WTC11 (cell line): ENCODE measurements at regions not wholly inside any gene's neighbourhood (a gene's known extent, or its start where the extent isn't known, plus 50 kb on each side); places are given as distances from the start of the nearest gene placed in this dataset.

Experiments
- MLX ChIP-seq: sonication (generic); formaldehyde crosslinking; IDR thresholded peaks from 2 replicates; pipeline ENCODE4 v1.8.1; 2023; ENCODE audit warnings: mild to moderate bottlenecking, missing genetic modification reagents, moderate library complexity
- USF2 ChIP-seq: sonication (generic); formaldehyde crosslinking; IDR thresholded peaks from 2 replicates; pipeline ENCODE4 v1.8.1; 2023; ENCODE audit warnings: mild to moderate bottlenecking, missing genetic modification reagents, moderate library complexity

- TF ChIP-seq MLX (CRISPR knock-in tag), result no peak
- TF ChIP-seq USF2 (CRISPR knock-in tag), result no peak
These were observed 425.9 kb upstream of the ONECUT1 start for GRCh38 chr15:53216036-53216435.
